ENCODE measurements at regions not wholly inside any gene's neighbourhood (a gene's known extent, or its start where the extent isn't known, plus 50 kb on each side); places are given as distances from the start of the nearest gene placed in this dataset.

DNA sequence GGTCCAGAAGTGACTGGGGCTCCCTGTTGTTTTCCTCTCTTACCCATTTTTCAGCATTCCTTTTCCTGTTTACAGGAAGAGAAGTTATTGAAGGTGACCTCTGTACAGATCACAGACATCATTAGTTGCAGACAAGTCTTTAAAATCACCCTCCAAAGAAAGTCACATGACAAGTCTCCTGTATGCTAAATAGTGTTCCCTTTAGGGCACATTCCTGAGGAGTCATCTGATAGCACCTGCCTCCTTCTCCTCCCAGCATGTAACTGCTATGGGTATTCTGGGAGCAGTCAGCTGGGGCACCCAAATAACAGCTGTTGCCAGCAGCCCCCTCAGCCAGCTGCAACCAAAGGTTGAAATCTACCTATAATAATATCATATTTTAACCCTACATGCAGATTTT lies 200.6 kb downstream of the PTGER3 start:
- no peaks in the 10 kb centered on the region for H3K4me1 ChIP-seq
- no peak for ATAC-seq
- H3K27ac ChIP-seq: no peak overlapping the region
- H3K36me3 ChIP-seq: no peaks in the 10 kb centered on the region
- no peak overlapping the region for H3K4me3 ChIP-seq
- H3K9me3 ChIP-seq: peaks cover 0 to 3% of the 10 kb centered on the region in 2 donors
- H3K27me3 ChIP-seq: no peaks in the 10 kb centered on the region
- TF ChIP-seq, protein P1, sequence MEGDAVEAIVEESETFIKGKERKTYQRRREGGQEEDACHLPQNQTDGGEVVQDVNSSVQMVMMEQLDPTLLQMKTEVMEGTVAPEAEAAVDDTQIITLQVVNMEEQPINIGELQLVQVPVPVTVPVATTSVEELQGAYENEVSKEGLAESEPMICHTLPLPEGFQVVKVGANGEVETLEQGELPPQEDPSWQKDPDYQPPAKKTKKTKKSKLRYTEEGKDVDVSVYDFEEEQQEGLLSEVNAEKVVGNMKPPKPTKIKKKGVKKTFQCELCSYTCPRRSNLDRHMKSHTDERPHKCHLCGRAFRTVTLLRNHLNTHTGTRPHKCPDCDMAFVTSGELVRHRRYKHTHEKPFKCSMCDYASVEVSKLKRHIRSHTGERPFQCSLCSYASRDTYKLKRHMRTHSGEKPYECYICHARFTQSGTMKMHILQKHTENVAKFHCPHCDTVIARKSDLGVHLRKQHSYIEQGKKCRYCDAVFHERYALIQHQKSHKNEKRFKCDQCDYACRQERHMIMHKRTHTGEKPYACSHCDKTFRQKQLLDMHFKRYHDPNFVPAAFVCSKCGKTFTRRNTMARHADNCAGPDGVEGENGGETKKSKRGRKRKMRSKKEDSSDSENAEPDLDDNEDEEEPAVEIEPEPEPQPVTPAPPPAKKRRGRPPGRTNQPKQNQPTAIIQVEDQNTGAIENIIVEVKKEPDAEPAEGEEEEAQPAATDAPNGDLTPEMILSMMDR (IDR thresholded peaks at IDR 0.05): no peak
- peak in 1 of 4 donors; percentile 9 for DNase-seq
- intact Hi-C loops (cut with DNase I): no loop called here

DNA sequence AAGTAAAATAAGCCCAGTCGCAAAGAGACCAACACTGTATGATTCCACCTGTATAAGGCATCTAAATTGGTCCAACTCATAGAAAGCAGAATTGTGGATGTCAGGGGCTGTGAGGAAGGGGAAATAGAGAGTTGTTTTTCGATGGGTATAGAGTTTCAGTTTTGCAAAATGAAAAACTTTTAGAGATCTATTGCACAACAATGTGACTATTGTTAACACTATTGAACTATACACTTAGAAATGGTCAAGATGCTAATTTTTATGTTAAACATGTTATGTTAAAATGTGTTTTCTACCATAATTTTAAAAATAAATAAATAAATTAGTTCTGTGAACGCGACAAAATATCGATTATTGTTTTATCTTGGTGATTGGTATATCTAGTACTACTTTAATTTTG lies 192.4 kb downstream of the PTGER3 start:
- H3K27me3 ChIP-seq: no peaks in the 10 kb centered on the region
- no peaks in the 10 kb centered on the region for H3K9me3 ChIP-seq
- no peak for DNase-seq
- intact Hi-C loops (cut with DNase I): no loop called here
- no peaks in the 10 kb centered on the region for H3K36me3 ChIP-seq
- H3K27ac ChIP-seq: no peak overlapping the region
- ATAC-seq: no peak
- TF ChIP-seq, protein P1 (IDR thresholded peaks at IDR 0.05): no peak
- H3K4me3 ChIP-seq: no peak overlapping the region
- no peaks in the 10 kb centered on the region for H3K4me1 ChIP-seq

DNA sequence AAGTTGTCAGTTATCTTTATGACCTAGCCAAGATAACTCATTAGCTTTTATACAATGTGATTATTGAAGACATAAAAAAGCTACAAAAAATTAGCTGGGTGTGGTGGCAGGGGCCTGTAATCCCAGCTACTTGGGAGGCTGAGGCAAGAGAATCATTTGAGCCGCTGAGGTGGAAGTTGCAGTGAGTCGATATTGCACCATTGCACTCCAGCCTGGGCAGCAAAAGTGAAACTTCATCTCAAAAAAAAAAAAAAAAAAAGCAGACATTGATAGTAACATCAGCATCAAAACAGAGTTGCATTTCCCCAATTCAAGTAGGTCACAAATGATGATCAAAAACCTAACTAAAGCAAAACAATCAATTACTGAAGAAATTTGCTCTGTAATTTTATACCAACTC lies 191.4 kb downstream of the PTGER3 start:
- H3K4me3 ChIP-seq: no peak overlapping the region
- no peak for ATAC-seq

DNA sequence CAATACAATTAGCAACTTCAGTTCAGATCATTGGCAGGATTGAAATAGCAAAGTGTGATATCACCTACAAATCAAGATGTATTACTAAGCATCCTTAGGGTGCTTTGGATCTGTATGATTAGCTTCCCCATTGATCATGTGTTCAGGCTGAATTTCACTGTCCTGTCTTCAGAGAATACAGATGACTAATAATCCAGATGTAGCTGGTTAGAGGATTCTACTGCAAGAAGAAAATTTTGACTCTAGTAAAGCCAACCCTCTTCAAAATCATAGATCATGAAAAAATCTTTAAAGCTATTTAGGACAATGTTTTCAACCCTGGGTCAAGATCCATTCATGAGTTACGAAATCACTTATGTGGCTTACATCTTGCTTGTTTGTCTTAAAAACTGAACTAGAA lies 184.4 kb downstream of the PTGER3 start:
- no peaks in the 10 kb centered on the region for H3K4me1 ChIP-seq
- TF ChIP-seq, protein P1 (IDR thresholded peaks at IDR 0.05): no peak
- H3K9me3 ChIP-seq: no peaks in the 10 kb centered on the region
- no peaks in the 10 kb centered on the region for H3K27me3 ChIP-seq
- H3K36me3 ChIP-seq: no peaks in the 10 kb centered on the region
- intact Hi-C loops (cut with DNase I): no loop called here
- ATAC-seq (no peak), DNase-seq (no peak)
- H3K27ac ChIP-seq: no peak overlapping the region
- H3K4me3 ChIP-seq: no peak overlapping the region

More for the DNA sequence above, 191.4 kb downstream of the PTGER3 start:
- no peaks in the 10 kb centered on the region for H3K4me1 ChIP-seq
- intact Hi-C loops (cut with DNase I): no loop called here
- TF ChIP-seq, protein P1 (IDR thresholded peaks at IDR 0.05): no peak
- H3K27ac ChIP-seq: no peak overlapping the region
- no peaks in the 10 kb centered on the region for H3K9me3 ChIP-seq
- DNase-seq: no peak
- H3K36me3 ChIP-seq: no peaks in the 10 kb centered on the region
- H3K27me3 ChIP-seq: no peaks in the 10 kb centered on the region

DNA sequence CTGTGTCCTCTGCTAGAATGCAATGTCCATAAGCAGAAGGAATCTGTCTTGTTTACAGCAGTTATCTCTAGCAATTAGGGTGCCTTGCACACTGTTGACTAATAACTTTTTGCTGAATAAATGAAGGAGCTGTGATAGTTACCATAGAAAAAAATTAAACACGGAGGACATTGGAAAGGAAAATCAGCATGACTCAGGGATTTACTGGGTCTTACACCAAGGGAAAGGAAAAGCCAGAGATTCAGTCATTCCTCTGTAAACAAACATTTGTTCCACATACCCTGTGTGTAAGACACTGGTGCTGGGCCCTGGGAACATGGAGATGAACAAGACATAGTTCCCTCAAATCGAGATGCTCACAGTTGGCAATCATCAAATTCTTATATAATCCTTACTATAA lies 183.3 kb downstream of the PTGER3 start:
- DNase-seq: no peak
- Histone ChIP-seq H3K4me3 (no peak overlapping the region), H3K27me3 (no peaks in the 10 kb centered on the region), H3K9me3 (no peaks in the 10 kb centered on the region), H3K27ac (no peak overlapping the region), H3K36me3 (no peaks in the 10 kb centered on the region), H3K4me1 (no peaks in the 10 kb centered on the region)
- ATAC-seq: no peak
- intact Hi-C loops (cut with DNase I): no loop called here
- TF ChIP-seq, protein P1 (IDR thresholded peaks at IDR 0.05): no peak
